CD1c-positive myeloid dendritic cell (primary cell): ENCODE measurements at regions not wholly inside any gene's neighbourhood (a gene's known extent, or its start where the extent isn't known, plus 50 kb on each side); places are given as distances from the start of the nearest gene placed in this dataset.

Experiments used
- DNase-seq: peaks from one replicate; pipeline ENCODE4 v3.0.0-alpha.2; 2016; ENCODE audit errors: extremely low spot score

DNA sequence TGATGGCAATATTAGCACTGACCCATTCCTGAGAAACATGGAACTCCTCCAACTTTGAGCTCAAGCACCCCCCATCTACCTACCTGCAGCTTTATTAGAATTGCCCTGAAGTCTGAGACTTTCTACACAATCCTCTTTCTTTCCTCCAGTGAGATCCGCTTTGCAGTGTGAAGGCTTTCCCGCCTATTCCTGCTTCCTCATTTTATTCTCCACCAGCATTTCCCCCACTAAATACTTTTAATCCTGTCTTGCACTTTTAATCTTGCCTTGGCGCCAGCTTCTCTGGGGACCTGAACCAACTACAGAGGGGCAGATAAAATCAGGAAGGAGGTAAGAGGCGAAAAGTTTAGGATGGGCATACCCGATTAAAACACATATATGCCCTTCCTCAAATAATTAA, 178.1 kb upstream of the PRDM1 start:
- peak; percentile 30 for DNase-seq

GRCh38 chr6:105907301-105907700, 178.8 kb upstream of the PRDM1 start:
- peak; percentile 48 for DNase-seq

DNA sequence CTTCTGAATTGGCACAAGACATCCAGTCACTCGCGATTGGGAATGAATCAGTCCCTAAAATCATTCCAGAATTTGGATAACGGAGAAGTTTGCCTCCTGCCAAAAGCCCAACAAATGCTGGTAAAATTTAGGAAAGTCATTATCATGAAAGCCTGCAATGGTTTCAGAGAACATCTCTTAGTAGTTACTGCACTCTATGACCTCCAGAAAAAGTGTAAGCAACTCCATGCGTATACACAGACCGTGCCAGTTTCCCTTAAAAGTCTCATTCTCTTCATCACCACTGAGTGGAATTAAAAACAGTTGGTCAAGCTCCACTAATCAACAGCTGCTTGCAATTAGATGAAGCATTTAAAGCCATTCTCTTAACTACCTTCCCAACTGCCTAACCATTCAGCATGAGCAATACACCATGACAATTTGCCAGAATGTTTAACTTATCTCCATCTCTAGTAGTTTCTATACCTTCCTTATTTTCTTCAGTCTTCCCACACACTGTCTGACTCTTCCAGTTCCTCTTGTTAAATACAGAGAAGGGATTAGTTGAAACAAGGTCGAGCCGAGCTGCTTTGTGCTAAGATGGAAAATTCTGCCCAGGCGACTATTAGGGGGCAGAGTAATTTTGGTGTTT, 183.6 kb upstream of the PRDM1 start:
- peak; percentile 66 for DNase-seq

DNA sequence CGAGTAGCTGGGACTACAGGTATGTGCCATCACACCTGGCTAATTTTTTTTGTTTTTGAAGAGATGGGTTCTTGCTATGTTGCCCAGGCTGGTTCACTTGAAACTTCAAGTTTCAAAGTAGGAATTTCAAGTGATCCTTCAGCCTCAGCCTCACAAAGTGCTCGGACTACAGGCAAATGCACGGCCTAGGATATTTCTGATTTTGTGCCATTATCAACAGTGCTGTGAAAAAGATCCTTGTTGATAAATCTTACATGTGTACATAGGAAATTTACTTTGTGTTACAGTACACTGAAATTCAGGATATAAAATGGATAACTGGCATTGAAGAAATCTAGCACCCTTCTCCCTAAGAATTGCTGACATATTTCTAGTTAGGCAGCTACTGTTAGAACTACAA, 184.6 kb upstream of the PRDM1 start:
- DNase-seq = no peak

- peak; percentile 41 for DNase-seq
These were observed 185.8 kb upstream of the PRDM1 start for GRCh38 chr6:105900125-105900937.

GRCh38 chr6:105898286-105898685, 187.8 kb upstream of the PRDM1 start:
- no peak for DNase-seq

DNA sequence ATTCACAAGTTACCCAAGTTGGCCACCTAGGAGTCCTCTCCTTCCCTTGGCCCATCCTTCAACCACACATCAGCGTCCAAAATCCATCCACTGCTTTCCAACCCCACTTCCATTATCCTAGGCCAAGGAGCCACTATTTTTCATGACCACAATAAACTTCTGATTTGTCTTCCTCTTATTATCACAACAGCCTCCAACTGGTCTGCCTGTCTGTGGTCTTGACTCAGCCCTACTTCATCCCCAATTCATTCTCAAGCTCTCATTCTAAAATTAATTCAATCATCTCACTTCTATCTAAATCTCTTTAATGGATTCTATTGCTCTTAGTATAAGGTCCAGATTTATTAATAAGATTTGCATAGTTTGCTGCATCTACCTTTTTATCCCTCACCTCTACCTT, 189.0 kb upstream of the PRDM1 start:
- no peak for DNase-seq

DNA sequence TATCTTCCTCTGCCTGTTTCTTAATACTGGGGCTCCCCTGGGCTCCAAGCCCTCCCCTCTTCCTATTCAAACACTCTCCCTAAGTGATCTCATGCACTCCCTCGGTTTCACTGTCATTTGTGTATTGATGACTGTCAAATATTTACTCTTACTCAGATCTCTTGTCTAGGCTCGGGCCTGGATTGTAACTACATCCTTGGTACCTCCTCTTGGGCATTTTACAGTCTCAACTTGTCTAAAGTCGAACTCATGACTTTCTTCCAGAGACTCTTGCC, 189.4 kb upstream of the PRDM1 start:
- DNase-seq = no peak

GRCh38 chr6:105896052-105896820, 189.9 kb upstream of the PRDM1 start:
- no peak for DNase-seq

- DNase-seq = no peak
These were observed 191.6 kb upstream of the PRDM1 start for GRCh38 chr6:105894556-105894955.

DNA sequence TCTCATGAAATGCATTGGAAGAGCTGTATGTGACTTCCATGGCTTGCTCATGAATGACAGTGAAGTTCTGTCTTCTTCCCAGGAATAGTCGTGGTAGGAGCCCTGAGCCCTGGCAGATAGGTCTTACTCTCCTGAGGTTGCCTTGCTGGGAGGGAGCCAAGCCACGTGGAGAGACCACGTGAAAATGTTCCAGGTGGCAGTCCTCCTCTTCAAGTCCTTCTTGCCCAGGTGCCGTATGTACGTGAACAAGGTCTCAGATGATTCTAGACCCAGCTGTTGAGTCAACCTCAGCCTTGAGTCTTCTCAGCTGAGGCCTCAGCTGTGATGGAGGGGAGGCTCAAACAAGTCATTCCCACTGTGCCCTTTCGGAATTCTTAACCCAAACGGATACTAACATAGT, 192.4 kb upstream of the PRDM1 start:
- no peak for DNase-seq

DNA sequence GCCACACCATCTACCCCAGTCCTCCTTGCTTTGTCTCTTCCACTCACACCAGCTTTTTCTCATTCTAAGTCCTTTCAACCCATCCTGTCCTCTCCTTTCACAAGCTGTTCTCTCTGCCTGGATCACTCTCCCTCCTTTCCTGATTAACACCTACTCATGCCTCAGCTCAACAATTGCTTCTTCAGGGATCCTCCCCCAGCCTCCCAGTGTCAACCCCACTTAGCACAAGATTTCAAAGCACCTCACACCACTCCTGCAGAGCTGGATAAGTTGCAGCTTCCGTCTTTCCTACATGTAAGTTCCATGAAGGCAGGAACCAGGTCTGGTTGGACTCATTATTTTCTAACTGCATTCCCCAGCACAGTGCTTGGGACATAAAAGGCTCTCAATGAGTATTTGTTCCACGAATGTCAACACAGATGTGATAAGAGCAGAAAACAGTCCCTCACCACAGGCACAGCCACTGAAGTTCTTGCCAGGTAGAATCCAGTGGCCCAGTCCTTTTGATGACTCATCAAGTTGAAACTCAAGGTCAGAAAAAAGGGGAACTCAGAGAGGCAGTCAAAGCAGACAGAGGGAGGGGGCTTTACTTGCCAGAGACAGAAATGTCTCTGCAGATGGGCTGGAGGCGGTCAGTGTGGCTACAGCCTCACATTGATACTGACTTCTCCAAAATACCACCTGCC, 193.4 kb upstream of the PRDM1 start:
- peak; percentile 67 for DNase-seq

- DNase-seq = no peak
These were observed 195.5 kb upstream of the PRDM1 start for GRCh38 chr6:105890521-105891244.

GRCh38 chr6:105889902-105890301, 196.2 kb upstream of the PRDM1 start:
- no peak for DNase-seq

DNA sequence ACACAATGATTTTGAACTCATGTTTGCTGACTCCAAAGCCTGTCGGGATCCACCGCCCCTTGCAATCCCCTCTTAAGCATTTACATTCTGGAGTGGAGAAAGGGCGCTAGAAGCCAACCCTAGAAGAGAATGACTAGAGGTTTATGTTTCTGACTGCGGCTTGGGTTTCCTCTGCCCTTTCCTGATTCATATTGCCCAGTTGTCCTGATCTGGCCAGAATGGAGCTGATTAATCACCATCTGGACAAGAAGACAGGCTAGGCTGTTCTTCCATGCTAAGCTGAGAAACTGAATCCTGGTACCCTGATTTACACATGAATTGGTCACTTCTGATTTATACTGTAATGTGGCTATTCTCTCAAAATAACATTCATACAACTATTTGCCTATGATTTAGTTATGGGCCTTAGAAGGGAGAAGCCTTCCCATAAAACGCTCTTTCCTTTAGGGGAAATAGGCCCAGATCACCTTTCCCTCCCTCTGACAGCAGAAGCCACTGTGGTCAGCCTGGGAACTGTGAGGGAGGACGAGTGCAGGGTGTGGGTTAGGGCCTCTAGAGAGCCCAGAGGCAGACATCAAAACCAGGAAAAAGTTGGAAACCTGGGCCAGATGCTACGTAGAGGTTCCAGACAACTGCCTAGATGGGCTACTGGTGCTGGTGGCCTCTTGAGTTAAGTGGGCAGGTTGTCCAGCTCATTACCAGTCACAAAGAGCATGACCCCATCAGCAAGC, 199.2 kb upstream of the PRDM1 start:
- DNase-seq = no peak

DNA sequence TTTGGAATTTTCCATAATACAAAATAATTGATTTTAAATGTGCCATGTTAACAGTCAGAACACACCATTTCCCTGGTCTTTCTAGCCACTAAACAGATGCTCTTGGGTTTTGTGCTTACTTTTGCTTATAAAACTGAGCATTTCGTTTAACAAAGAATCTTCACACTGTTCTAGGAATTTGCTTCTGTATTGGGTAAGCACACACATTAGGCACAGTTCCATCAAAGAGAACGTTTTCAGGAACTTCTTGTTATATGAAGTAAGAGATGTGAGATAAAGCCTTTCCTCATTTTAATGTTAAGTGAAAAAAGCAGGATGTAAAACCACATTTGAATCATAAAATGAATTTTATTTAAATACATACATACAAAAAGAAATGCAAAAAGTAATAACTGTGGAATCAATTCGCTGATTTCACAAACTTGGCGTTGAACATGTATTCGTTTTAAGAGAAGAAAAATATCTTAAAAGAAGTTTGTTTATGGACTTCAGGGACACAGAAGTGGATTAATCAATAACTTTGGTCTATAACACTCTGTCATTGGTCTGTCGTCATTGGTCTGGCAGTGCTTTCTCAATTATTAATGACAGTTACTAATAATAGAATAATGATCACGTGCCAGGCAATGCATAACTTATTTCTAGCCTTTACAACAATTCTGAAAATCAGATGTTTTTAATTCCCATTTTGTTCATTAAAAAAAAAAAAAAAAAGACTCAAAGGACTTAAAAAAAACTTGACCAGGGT, 199.9 kb upstream of the PRDM1 start:
- peak; percentile 83 for DNase-seq

DNA sequence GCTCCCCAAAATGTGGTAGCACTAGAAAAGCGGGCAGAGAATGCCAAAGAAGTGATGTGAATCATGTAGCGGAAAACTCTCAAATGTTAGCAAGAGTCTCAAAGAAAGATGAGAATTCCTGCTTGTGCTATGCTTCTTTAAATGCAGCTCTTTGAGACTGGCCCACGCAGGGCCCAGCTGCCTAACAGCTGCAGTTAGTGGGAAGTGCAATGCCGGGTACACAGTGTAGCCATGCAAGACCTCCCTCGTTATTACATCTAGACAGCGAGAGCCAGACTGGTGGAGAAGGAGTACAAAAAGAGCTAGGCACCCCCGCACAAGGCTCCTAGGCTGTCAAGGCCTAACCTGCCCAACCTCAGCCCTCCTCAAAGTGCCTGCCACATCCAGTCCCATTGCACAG, 201.7 kb upstream of the PRDM1 start:
- DNase-seq = peak; percentile 72

DNA sequence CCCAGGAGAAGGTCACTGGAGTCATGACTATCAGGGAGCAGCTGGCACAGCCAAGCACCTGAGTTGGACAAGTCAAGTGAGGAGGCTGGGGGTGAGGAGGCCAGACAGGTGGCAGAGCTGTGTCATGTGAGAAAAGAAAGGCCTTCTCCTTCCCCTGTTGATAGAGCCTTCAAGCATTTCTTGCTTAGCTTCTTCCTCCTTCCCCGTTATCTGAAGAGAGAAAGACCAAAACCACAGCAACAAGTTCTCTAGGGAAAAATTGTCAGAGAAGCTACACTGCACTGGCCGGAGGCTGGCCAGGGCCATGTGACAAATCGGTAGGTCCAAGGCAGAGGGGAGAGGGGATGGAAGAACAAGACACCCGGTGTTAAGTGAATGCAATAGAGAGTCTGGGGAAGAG, 202.1 kb upstream of the PRDM1 start:
- DNase-seq = peak; percentile 42

DNA sequence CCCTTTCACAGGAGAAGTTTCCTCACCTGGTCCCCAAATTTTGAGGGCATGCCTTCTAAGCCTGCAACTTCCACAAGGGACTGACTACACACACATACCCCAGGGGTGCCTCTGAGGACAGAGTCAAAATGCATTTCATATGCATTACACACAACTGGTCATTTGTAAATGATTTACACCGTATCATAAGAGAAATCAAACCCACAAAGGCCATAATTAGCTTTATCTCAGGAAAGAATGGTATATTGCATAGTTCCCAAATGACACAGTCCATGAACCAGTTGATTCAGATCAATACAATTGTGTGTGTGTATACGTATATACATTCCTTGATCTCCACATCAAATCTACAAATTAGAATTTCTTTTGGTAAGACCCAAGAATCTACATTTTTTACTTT, 203.3 kb upstream of the PRDM1 start:
- DNase-seq = no peak

DNA sequence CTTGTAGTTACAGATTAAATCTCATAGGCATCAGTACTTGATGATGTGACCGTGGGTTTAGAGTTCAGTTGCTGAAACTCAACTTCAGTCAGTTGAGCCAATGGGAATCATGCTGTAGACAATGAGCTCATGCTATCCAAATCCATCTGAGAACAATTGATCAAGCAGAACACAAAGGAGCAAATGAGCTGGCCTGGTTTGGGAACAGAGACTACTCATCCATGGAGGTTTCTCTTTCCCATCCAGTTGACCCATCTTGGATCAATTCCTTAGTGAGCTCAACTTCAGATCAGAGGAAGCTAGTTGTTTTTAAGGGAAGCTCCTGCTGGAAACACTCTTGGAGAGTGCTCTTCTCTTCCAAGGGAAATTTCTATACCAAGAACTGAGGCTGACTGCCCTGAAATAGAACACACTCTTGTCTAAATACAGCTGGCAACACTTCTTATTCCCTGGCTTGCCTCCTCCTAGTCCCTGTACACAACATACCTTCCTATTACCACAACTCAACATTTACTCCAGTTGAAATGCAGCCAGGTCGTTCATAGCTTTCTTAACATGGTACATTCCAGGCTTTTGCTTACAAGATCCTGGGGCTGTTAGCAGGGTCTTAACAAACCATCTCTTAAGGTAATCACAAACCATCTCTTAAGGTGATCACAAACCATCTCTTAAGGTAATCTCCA, 203.9 kb upstream of the PRDM1 start:
- DNase-seq = no peak
